ENCODE measurements at regions not wholly inside any gene's neighbourhood (a gene's known extent, or its start where the extent isn't known, plus 50 kb on each side); places are given as distances from the start of the nearest gene placed in this dataset.

GRCh38 chr2:200056105-200056504, 100.7 kb downstream of the MAIP1 start:
- DNase-seq: no peak

- DNase-seq: peak; percentile 80
Measured at GRCh38 chr2:200063155-200063554, 107.8 kb downstream of the MAIP1 start.

- DNase-seq: no peak
Measured at GRCh38 chr2:200064879-200065278, 109.5 kb downstream of the MAIP1 start.

GRCh38 chr2:200065477-200065876, 110.1 kb downstream of the MAIP1 start:
- no peak for DNase-seq

GRCh38 chr2:200066417-200066816, 111.0 kb downstream of the MAIP1 start:
- DNase-seq: no peak

GRCh38 chr2:200068642-200069041, 113.3 kb downstream of the MAIP1 start:
- no peak for DNase-seq

- DNase-seq: peak; percentile 32
Measured at GRCh38 chr2:200077210-200077650, 121.8 kb downstream of the MAIP1 start.

- DNase-seq: peak; percentile 35
Measured at GRCh38 chr2:200077838-200078237, 122.5 kb downstream of the MAIP1 start.

GRCh38 chr2:200079356-200079755, 124.0 kb downstream of the MAIP1 start:
- no peak for DNase-seq

GRCh38 chr2:200081236-200081635, 125.9 kb downstream of the MAIP1 start:
- DNase-seq: peak; percentile 98

GRCh38 chr2:200081811-200082210, 126.4 kb downstream of the MAIP1 start:
- peak; percentile 44 for DNase-seq

GRCh38 chr2:200084036-200084435, 128.7 kb downstream of the MAIP1 start:
- no peak for DNase-seq

- DNase-seq: peak; percentile 99
Measured at GRCh38 chr2:200086911-200087310, 131.5 kb downstream of the MAIP1 start.

- DNase-seq: no peak
Measured at GRCh38 chr2:200087451-200087850, 132.1 kb downstream of the MAIP1 start.

- no peak for DNase-seq
Measured at GRCh38 chr2:200089040-200089755, 133.8 kb downstream of the MAIP1 start.

- no peak for DNase-seq
Measured at GRCh38 chr2:200089756-200090109, 134.4 kb downstream of the MAIP1 start.

GRCh38 chr2:200090683-200091082, 135.3 kb downstream of the MAIP1 start:
- no peak for DNase-seq

- no peak for DNase-seq
Measured at GRCh38 chr2:200091126-200091525, 135.7 kb downstream of the MAIP1 start.

GRCh38 chr2:200092235-200092634, 136.9 kb downstream of the MAIP1 start:
- DNase-seq: no peak

GRCh38 chr2:200095436-200095835, 140.1 kb downstream of the MAIP1 start:
- peak; percentile 13 for DNase-seq

- DNase-seq: no peak
Measured at GRCh38 chr2:200099256-200099655, 143.9 kb downstream of the MAIP1 start.

GRCh38 chr2:200100027-200100426, 144.6 kb downstream of the MAIP1 start:
- no peak for DNase-seq

- no peak for DNase-seq
Measured at GRCh38 chr2:200101922-200102321, 146.5 kb downstream of the MAIP1 start.

GRCh38 chr2:200102971-200103370, 147.6 kb downstream of the MAIP1 start:
- no peak for DNase-seq

- DNase-seq: no peak
Measured at GRCh38 chr2:200104015-200104414, 148.6 kb downstream of the MAIP1 start.

All from NCI-H82 (cell line).